ENCODE measurements at regions not wholly inside any gene's neighbourhood (a gene's known extent, or its start where the extent isn't known, plus 50 kb on each side); places are given as distances from the start of the nearest gene placed in this dataset.
"Not testable (repeated sequence)": the region's sequence is repeated elsewhere in the genome, so short reads cannot be mapped to it uniquely, and the experiment has no call there.

DNA sequence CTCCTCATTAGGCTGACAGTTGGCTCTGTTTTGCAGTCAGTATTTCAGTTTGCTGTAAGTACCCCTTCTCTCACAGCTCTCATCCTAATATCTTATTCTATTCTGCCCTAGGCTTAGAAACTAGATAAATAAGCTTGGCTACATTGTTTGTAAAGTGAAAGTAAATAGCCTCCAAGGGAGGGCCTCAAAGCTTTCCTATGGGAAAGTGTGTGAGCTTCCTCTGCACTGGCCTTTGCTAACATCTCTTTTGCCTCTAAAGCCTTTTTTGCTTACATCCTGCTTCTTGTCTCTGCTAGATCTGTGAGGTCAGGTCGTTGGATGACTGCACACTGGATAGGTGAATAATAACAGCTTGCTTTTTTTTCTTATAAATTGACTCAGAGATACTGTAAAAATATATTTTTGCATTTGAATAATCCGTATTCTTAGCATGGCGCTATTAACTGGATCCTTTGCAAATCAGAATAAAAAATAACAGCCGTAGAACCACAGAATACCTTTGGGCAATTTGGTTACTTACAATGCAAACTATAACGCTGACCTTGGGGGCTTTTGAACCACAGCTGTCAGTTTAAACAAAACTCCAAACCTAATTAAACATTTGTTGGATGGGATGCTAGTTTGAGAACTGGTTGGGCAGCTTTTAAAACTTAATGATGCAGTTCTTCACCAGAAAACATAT is 55.1 kb downstream of the TTC6 start:
- no peak for DNase-seq (ENCODE audit: low read depth in 3 of 3)

DNA sequence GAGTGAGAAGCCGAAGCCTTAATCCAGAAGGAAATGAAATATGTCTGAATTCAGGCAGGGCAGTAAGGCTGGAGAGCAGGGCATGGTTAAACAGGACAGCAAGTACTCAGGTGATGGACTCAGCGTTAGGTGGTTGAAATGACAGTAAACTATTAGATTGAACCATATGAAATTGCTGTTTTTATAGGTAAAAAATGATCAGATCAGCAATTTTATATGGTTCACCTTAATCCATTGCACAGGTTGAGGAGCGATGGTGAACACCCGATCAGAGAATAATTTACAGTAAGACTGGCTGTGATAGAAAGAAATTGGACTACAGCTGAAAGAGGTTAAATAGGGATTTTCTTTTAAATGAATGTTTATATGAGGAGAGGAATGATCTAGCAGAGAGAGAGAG is 56.6 kb downstream of the TTC6 start:
- DNase-seq (ENCODE audit: low read depth in 3 of 3) = no peak

DNA sequence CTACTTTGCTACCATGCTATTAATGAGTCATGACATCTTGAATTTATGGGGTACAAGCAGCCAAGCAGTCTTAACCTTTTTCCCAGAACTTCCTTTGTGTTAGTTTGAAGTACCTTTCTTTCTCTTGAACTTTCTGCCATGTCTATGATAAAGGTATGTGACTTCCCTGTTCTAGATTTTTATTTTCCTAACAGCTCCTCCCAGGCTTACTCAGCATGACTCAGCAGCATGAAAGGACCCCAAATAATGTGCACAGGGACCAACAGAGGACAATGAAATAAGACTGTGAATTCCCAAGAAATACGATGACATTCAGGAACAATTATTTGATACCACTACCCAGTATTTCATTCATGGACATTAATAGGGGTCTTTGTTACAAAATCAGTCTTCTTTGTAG is 60.0 kb downstream of the TTC6 start:
- DNase-seq (ENCODE audit: low read depth in 3 of 3) = no peak

DNA sequence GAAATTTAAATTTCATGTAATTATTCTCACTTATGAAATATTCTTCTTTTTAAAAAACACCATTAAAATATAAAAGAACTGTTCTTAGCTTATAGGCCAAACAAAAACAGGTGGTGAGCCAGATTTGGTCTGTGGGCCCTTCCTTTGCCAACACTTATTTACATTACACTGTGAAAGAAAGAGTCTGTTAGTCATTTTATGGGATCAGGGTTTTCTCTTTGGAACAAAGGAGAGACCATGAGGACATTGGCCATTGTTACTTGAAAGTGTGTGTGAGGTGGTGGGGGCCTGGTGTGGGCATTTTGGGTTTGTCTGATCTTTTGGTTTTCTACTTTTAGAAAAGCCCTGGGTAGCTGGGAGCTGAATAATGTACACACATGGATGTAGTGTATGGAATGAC is 62.7 kb downstream of the TTC6 start:
- no peak for DNase-seq (ENCODE audit: low read depth in 3 of 3)

DNA sequence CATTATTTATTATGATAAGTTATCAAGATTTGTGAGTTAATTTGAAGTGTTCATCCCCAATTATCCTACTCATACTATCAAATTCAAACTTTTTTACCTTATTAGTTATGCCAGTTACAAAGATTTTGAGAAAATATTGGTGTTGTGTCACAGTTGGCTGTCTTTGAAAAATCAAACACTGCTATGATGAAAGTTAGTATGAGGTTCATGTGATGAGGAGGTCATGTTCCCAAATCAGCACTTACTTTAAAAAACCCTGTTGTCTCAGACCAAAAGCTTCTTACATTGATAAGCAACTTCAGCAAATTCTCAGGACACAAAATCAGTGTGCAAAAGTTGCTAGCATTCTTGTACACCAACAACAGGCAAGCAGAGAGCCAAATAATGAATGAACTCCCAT is 68.1 kb downstream of the TTC6 start:
- no peak for DNase-seq (ENCODE audit: low read depth in 3 of 3)

DNA sequence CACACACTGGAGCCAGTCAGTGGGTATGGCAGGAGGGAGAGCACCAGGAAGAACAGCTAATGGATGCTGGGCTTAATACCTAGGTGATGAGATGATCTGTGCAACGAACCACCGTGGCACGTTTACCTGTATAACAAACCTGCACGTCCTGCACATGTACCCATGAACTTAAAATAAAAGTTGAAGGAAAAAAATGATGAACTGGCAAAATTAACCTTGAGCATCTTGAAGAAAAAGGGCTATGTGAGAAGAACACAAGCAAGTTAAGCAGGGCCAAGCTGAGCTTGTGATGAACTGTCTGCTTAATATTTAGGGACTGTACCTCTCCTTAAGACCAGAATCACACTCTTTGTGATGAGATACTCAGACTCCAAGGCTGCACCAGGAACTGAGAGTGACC is 70.0 kb downstream of the TTC6 start:
- no peak for DNase-seq (ENCODE audit: low read depth in 3 of 3)

DNA sequence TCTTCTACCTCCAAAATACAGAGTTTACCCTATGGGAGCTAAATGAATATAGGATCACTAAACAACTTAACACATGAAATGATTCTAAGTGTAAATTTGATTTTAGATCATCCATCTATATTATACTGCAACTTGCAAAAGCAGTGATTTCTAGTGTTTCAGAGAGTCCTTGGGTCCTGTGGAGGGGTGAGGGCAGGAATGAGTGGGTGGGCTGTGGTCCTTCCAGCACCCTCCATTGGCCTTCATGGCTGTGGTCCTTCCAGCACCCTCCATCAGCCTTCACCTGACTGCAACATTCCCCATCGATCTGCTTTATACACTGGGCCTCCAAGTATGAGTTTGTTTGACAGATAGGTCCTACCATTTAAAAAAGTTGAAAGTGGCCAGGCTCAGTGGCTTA is 70.5 kb downstream of the TTC6 start:
- DNase-seq (ENCODE audit: low read depth in 3 of 3) = no peak

DNA sequence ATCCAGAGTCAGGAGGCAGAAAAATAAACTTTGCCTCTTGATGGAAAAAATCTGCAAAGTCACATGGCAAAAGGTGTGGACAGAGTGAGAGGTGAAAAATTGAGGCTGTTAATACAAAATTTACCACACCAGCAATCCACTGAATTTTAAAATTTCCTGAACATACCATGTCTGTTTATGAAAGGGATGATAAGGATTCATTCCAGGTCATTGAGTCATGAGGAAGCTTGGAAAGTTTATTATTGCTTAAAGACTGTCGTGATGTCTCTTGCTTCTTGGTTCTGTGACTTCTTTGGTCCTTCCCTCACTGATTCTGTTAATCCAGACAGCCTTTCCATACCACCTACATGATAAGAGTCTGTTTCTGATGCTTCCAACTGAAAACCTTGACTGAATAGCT is 73.2 kb downstream of the TTC6 start:
- no peak for DNase-seq (ENCODE audit: low read depth in 3 of 3)

DNA sequence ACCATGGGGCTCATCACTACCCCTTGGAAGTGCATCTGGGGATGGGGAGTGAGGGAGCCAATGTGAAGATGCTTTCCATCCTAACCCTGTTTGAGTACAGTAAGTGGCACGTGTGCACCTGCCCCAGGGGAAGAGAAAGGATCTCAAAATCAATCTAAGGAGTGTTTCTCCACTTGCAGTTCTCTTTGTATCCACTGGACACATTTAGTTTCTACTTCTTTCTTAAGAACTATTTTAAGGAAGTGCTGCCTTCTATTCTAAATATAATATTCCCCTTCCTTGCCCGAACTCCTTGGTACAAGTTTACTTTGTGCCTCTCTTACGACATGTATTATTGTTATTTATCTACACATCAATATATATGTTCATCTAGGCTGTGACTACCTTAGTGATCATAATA is 73.8 kb downstream of the TTC6 start:
- DNase-seq (ENCODE audit: low read depth in 3 of 3) = no peak

DNA sequence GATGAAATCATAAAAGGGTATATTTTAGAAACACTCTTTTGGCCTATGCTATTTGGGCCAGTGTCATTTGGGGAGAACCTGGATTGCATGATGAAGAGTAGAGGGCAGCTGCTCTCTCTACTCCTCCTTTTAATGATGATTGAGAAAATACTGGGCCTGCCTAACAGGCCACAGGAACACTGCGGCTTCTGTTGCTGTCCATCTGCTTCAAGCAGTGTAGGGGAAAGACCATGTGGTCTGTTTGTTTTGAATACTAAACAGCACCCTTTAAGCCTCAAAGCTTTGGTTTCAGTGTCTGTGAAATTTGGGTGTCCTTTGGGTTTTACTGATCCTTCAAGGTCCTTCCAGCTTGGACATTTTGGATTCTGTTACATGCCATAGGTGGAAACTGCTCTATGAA is 78.0 kb downstream of the TTC6 start:
- no peak for DNase-seq (ENCODE audit: low read depth in 3 of 3)

DNA sequence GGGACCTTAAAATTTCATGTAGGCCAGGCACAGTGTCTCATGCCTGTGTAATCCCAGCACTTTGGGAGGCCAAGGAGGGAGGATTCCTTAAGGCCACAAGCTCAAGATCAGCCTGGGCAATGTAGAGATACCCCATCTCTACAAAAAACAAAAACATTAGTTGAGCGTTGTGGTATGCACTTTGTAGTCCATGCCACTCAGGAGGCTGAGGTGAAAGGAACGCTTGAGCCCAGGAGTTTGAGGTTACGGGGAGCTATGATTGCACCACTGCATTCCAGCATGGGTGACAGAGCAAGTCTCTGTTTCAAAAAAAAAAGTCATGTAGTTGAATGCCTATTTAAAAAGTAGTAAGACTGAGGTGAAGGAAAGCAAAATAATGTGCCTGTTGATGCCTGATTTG is 83.5 kb downstream of the TTC6 start:
- no peak for DNase-seq (ENCODE audit: low read depth in 3 of 3)

DNA sequence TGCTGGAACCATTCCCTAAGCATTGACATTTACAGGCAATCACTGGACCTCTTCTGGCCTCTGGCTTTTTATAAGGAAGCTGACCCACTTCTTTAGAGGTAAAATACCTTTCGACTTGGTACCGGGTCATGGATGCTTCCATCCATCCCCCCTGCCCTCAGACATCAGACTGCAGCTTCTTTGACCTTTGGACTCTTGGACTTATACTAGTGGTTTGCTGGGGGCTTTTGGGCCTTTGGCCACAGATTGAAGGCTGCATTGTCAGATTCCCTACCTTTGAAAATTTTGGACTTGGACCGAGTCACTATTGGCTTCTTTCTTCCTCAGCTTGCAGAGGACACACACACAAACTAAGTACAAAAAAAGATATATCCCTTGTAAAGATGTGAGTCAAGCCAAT is 86.1 kb downstream of the TTC6 start:
- no peak for DNase-seq (ENCODE audit: low read depth in 3 of 3)

DNA sequence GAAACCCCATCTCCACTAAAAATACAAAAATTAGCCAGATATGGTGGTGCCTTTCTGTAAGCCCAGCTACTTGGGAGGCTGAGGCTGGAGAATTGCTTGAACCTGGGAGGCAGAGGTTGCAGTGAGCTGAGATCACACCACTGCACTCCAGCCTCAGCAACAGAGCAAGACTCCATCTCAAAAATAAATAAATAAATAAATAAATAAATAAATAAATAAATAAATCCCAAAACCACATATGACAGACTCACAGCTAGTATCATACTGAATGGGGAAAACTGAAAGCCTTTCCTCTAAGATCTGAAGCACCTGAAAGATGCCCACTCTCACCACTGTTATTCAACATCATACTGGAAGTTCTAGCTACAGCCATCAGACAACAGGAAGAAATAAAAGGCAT is 97.3 kb downstream of the TTC6 start:
- DNase-seq (ENCODE audit: low read depth in 3 of 3) = not testable (repeated sequence)

DNA sequence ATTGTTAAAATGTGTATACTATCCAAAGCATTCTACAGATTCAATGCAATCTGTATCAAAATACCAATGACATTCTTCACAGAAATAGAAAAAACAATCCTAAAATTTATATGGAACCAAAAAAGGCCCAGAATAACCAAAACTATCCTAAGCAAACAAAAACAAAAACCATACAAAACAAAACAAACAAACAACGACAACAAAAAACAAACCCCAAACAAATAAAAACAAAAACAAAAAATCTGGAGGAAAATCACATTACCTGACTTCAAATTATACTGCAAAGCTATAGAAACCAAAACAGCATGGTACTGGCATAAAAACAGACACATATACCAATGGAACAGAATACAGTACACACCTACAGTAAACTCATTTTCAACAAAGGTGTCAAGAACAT is 98.0 kb downstream of the TTC6 start:
- DNase-seq (ENCODE audit: low read depth in 3 of 3) = not testable (repeated sequence)

DNA sequence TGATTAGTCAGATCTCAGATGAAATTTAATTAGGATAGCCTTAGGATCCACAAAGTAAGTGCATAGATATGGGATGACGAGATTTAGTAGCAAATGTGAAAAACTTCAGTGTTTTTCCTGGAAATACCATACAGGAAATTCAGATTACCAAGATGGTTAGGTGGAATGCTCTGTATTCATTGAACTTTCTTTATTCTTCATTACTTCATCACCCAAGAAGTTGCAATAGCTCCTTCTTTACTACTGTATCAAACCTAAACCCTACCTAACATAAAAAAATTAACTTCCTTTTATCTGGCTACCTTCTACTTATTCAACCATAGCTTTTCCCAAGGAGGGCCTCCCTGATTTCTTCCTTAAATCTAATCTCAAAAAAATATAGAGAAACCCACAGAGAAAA is 100.4 kb downstream of the TTC6 start:
- DNase-seq (ENCODE audit: low read depth in 3 of 3) = no peak

DNA sequence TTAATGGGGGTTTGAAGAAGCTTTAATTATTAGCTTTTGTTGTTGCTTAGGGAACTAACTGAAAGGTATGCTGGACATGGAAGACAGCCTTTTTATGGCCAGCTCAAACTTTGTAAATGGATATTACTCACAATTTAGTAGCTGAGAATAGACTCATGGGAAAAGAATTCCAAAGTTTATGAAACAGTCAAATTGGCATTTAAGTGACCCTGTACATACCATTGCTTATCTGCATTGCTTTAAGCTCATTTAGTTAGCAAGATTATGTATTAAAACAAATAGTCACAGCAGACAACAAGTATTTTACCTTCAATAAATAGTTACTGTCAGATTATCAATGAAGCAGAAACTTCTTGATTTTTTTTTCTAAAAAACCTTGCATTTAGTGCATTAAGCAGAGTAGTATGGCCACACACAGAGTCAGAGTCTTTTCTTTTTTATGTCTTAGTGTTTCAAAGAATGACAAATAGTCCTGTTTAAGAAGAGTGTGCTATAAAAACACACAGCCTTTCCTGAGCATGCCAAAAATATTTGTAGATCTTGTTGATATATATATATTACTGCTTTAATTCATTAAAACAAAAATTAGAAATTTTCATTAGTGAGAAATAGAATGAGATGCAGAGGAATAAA is 102.2 kb downstream of the TTC6 start:
- no peak for DNase-seq (ENCODE audit: low read depth in 3 of 3)

DNA sequence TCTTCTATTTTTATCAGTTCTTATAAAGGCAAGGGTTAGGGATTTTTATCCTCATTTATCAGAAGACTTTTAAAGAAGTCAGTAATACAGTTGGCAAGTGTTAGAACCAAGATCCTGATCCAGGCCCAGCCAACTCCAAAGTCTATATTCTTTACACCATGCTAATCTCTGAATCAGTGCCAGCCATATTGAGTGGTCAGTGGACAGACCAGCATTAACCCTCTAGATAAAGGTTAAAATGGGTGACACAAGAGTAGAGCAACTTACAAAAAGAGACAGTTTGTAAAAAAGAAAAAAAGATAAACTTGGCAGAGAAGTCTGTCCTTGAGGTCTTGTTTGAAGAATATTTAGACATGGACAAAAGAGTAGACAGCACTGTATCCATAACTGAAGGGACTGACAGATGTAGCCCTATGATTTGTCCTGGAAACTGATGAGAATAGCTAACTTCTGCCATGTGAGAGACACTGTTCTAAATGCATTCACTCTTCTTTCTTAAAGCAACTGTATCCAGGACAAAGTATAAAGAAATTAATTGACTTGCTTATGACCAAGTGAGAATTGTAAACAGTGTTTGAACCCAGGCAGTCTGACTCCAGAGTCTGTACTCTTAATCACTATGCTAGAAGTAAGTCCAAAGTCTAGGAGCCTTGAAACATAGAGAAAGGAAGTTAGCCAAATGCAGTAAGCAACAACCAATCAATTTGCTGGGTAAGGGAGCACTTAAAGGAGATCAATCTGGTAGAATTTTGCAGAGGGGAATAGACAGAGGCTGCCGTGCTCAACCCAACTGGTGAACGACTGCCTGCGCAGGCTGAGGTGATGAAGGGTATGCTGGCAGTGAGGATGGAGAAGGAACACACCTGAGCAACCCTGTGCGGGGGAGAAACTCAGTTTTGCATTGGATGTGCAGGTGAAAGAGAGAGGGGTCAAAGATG is 103.7 kb downstream of the TTC6 start:
- DNase-seq (ENCODE audit: low read depth in 3 of 3) = no peak

DNA sequence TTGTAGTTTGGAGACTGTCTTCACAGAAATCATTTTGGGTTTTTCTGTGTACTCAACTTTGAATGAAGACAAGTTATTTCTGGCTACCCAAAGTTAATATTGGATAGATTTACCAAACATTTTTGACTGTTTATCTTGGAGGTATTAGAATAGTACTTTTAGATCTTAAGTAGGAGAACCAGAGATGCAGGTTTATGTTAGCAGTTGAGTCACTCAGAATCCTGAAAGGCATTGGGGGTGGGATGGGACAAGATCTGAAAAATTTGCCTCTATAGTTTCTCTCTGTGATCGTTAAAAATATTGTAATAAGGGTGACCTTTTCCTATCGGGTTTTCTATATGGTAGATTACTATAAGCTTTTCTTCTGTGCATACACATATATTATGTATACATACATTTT is 112.3 kb downstream of the TTC6 start:
- no peak for DNase-seq (ENCODE audit: low read depth in 3 of 3)

DNA sequence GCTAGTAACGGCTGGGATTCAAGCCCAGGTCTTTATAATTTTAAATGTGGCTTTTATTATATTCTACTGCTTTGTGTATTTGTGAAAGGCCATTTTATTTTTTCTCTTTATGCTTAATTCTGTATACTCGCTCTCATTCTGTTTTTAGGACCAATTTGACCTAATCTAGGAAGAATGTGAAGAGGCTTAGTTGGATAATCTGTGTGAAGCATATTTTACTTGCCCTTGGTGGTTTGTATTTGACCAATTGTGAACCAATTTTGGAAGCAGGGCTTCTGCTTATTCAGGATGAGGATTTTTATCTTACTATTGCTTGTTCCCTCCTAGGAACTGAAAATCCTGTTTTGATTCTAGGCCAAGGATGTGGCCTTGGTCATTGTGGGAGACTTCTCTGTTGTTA is 113.1 kb downstream of the TTC6 start:
- DNase-seq (ENCODE audit: low read depth in 3 of 3) = no peak

DNA sequence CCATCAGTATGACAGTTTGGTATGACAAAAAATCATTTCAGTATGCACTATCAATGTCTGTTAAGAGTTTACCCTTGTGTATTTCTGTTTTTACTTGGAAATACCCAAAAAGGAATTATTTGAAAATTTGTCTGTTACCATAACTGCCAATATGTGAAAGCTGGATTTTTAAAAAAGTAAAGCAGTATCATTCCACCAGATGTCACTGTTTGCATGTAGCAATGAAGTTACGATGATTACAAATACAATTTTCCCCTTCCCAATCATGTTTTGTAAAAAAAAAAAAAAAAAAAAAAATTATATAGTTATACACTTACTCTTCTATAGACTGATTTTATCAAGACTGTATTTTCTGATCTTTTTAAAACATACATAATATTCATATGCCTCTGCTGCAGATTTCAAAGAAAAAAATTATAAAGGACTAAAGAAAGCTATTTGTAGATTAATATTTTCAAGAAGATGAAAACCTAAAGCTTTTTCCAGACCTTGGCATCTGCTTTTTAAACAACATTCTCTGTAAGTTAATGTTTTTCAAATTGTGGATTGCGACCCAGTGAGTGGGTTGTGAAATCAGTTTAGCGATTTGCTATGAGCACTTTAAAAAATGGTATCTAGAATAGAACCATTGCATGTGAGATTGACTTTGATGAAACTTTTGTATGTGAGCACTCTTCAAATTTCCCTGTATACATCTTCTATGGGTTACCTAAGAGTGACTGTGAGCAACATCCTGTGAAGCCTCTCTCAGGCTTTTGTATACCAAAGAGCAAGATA is 114.2 kb downstream of the TTC6 start:
- no peak for DNase-seq (ENCODE audit: low read depth in 3 of 3)

DNA sequence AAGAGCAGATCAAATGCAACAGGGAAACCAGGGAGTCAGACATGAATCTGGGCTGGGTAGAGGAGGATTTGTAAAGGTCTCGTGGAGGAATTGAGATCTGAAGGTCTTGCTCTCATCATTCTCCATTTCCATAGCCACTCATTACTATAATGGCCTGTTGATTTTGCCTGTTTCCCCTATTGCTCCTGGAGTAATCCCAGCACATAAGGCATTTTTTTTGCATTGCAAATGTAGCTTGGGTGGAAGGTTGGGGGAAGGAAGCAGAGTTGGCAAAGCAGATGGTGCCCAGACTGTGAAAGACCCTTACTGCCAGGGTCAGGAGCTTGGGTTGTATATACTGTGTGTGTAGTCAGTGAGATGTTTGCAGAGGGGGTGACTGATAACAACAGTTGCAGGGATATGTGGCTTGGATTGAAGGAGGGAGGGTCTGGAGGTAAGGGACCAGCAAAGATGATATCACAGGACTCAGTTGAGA is 116.0 kb downstream of the TTC6 start:
- no peak for DNase-seq (ENCODE audit: low read depth in 3 of 3)
